H1 (cell line): ENCODE measurements at regions not wholly inside any gene's neighbourhood (a gene's known extent, or its start where the extent isn't known, plus 50 kb on each side); places are given as distances from the start of the nearest gene placed in this dataset.
A peak's percentile ranks its signal among the peaks of the same experiment; 100 is the strongest.

Experiments
- CTCF ChIA-PET: fragments of 300-600 bp; sonication (Branson Sonifier 250); formaldehyde crosslinking; loops from one replicate; lab custom pipeline; 2021; ENCODE audit not compliant: partially characterized antibody; lab: Charles Lee
- POLR2A ChIA-PET: fragments of 300-600 bp; sonication (Branson Sonifier 250); formaldehyde crosslinking; loops from one replicate; lab custom pipeline; 2021; ENCODE audit warnings: inconsistent platforms; ENCODE audit not compliant: partially characterized antibody; lab: Charles Lee
- DNase-seq, 2 experiments: peaks; one replicate each; pipeline versions ENCODE4 v3.0.0 to v3.0.0-alpha.2; 2010 to 2022; ENCODE audit warnings: low spot score in 2 of 2, low read depth in 1 of 2, mixed read lengths in 1 of 2
- FAIRE-seq: peaks from 2 replicates; lab custom pipeline; 2011; peaks lifted over from hg19 to GRCh38; lab: Jason Lieb, UNC
- H2AFZ ChIP-seq: 2 replicates; pipeline ENCODE4 v1.8.1; 2012; ENCODE audit warnings: low read length, inconsistent platforms
- H2AK5ac ChIP-seq: 2 replicates; pipeline ENCODE4 v1.6.1; 2013; ENCODE audit warnings: low read depth, low read length
- H2BK120ac ChIP-seq: replicated peaks from 2 replicates; pipeline ENCODE3; 2013; ENCODE audit warnings: low read depth, low read length, inconsistent platforms
- H2BK12ac ChIP-seq: 2 replicates; pipeline ENCODE4 v1.6.1; 2013; ENCODE audit warnings: low read depth, low read length
- H2BK15ac ChIP-seq: 2 replicates; pipeline ENCODE4 v1.6.1; 2013; ENCODE audit warnings: low read length
- H2BK20ac ChIP-seq: 2 replicates; pipeline ENCODE4 v1.6.1; 2013; ENCODE audit warnings: low read length
- H2BK5ac ChIP-seq: 2 replicates; pipeline ENCODE4 v1.6.1; 2013; ENCODE audit warnings: low read depth, low read length
- H3K14ac ChIP-seq: 2 replicates; pipeline ENCODE4 v1.6.1; 2013; ENCODE audit warnings: inconsistent platforms; ENCODE audit not compliant: insufficient read length
- H3K18ac ChIP-seq: 2 replicates; pipeline ENCODE4 v1.6.1; 2013; ENCODE audit warnings: low read length; ENCODE audit errors: extremely low read depth
- H3K23ac ChIP-seq: 2 replicates; pipeline ENCODE4 v1.6.1; 2013; ENCODE audit warnings: inconsistent platforms; ENCODE audit not compliant: insufficient read length
- H3K23me2 ChIP-seq: 2 replicates; pipeline ENCODE4 v1.6.1; 2013; ENCODE audit warnings: low read depth, low read length
- H3K27ac ChIP-seq: 2 replicates; pipeline ENCODE4 v1.6.1; 2011; ENCODE audit warnings: low read depth, low read length, inconsistent platforms
- H3K27me3 ChIP-seq, 4 experiments: replicated peaks in 1 of 4; 1 replicate in 1 of 4; 2 replicates in 3 of 4; pipeline versions ENCODE4 v1.6.1 to v1.8.1; 2011 to 2013; ENCODE audit warnings: low read length in 3 of 4, mild to moderate bottlenecking in 3 of 4, inconsistent platforms in 2 of 4, mixed read lengths in 2 of 4, moderate library complexity in 1 of 4; ENCODE audit not compliant: control insufficient read depth in 3 of 4, insufficient read depth in 3 of 4; ENCODE audit errors: extremely low read depth in 1 of 4
- H3K36me3 ChIP-seq, 4 experiments: 2 replicates each; pipeline versions ENCODE4 v1.6.1 to v1.8.1; 2011 to 2013; ENCODE audit warnings: mild to moderate bottlenecking in 4 of 4, low read length in 3 of 4, moderate library complexity in 2 of 4, control low read depth in 1 of 4, inconsistent platforms in 1 of 4; ENCODE audit not compliant: insufficient read depth in 4 of 4, control insufficient read depth in 2 of 4
- H3K4ac ChIP-seq: replicated peaks from 2 replicates; pipeline ENCODE3; 2013; ENCODE audit warnings: low read length, low read depth, mixed read lengths, inconsistent platforms; ENCODE audit not compliant: insufficient read length
- H3K4me1 ChIP-seq, 4 experiments: replicated peaks in 1 of 4; 1 replicate in 1 of 4; 2 replicates in 3 of 4; pipeline versions ENCODE4 v1.6.1 to v1.8.1; 2011 to 2013; ENCODE audit warnings: low read length in 3 of 4, inconsistent platforms in 2 of 4, mixed read lengths in 1 of 4; ENCODE audit not compliant: insufficient read depth in 4 of 4, control insufficient read depth in 3 of 4
- H3K4me2 ChIP-seq, 2 experiments: 2 replicates each; pipeline versions ENCODE4 v1.6.1 to v1.8.1; 2011 to 2013; ENCODE audit warnings: low read depth in 2 of 2, low read length in 2 of 2, control low read depth in 1 of 2, inconsistent platforms in 1 of 2, mild to moderate bottlenecking in 1 of 2; ENCODE audit not compliant: insufficient read depth in 1 of 2
- H3K4me3 ChIP-seq, 4 experiments: fragments of 200-600, 300-600 bp in 1 of 4; sonication (generic), shearing (Covaris generic), sonication (Bioruptor Twin) in 1 of 4; 2 replicates each; pipeline versions ENCODE4 v1.5.1 to v1.8.1; 2011 to 2016; ENCODE audit warnings: low read length in 4 of 4, low read depth in 3 of 4, control low read depth in 2 of 4, inconsistent platforms in 2 of 4, mild to moderate bottlenecking in 2 of 4, mixed read lengths in 1 of 4, moderate library complexity in 1 of 4; ENCODE audit not compliant: insufficient read depth in 2 of 4; ENCODE audit errors: extremely low read depth in 1 of 4
- H3K56ac ChIP-seq: replicated peaks from 2 replicates; pipeline ENCODE3; 2013; ENCODE audit warnings: low read depth, mild to moderate bottlenecking, mixed read lengths, low read length, inconsistent platforms; ENCODE audit not compliant: insufficient read length
- H3K79me1 ChIP-seq: 2 replicates; pipeline ENCODE4 v1.6.1; 2013; ENCODE audit warnings: low read depth, low read length, control low read depth
- H3K79me2 ChIP-seq, 2 experiments: 2 replicates each; pipeline versions ENCODE4 v1.6.1 to v1.8.1; 2012 to 2013; ENCODE audit warnings: low read length in 2 of 2, mild to moderate bottlenecking in 2 of 2, inconsistent platforms in 1 of 2; ENCODE audit not compliant: insufficient read depth in 2 of 2, control insufficient read depth in 1 of 2
- H3K9ac ChIP-seq, 4 experiments: replicated peaks in 1 of 4; 1 replicate in 1 of 4; 2 replicates in 3 of 4; pipeline versions ENCODE4 v1.6.1 to v1.8.1; 2011 to 2013; ENCODE audit warnings: low read depth in 3 of 4, low read length in 3 of 4, control low read depth in 2 of 4, mild to moderate bottlenecking in 2 of 4, moderate library complexity in 2 of 4, inconsistent platforms in 1 of 4; ENCODE audit errors: extremely low read depth in 1 of 4
- H3K9me3 ChIP-seq, 2 experiments: 2 replicates each; pipeline versions ENCODE4 v1.6.1 to v1.8.1; 2012 to 2013; ENCODE audit warnings: mild to moderate bottlenecking in 2 of 2, moderate library complexity in 2 of 2, control low read depth in 1 of 2, inconsistent platforms in 1 of 2, low read depth in 1 of 2, low read length in 1 of 2, mixed read lengths in 1 of 2; ENCODE audit not compliant: insufficient read depth in 2 of 2
- H4K20me1 ChIP-seq, 2 experiments: replicated peaks in 1 of 2; 2 replicates each; pipeline versions ENCODE3 to v1.8.1; 2011 to 2013; ENCODE audit warnings: inconsistent platforms in 2 of 2, low read length in 2 of 2, mild to moderate bottlenecking in 1 of 2; ENCODE audit not compliant: insufficient read depth in 2 of 2, control insufficient read depth in 1 of 2
- H4K5ac ChIP-seq: 2 replicates; pipeline ENCODE4 v1.6.1; 2013; ENCODE audit warnings: low read length, low read depth, mixed read lengths, inconsistent platforms; ENCODE audit not compliant: insufficient read length
- H4K8ac ChIP-seq: 2 replicates; pipeline ENCODE4 v1.8.0; 2013; ENCODE audit warnings: mild to moderate bottlenecking, moderate library complexity, low read length, inconsistent platforms; ENCODE audit not compliant: insufficient read depth; ENCODE audit errors: extremely low read depth
- H4K91ac ChIP-seq: replicated peaks from 2 replicates; pipeline ENCODE3; 2013; ENCODE audit warnings: low read length, mixed read lengths, inconsistent platforms; ENCODE audit not compliant: insufficient read length
- ASH2L ChIP-seq: fragments of 200-600, 300-600 bp; sonication (generic); IDR thresholded peaks from one replicate; pipeline ENCODE4 v1.7.1; 2017; ENCODE audit warnings: low read length
- ATF3 ChIP-seq: IDR thresholded peaks from 2 replicates; pipeline ENCODE4 v1.6.1; 2011; ENCODE audit warnings: low read depth, mild to moderate bottlenecking, low read length; ENCODE audit not compliant: insufficient read depth
- BCL11A ChIP-seq, 2 experiments: IDR thresholded peaks; one replicate each; pipeline ENCODE4 v1.6.1; 2011; ENCODE audit warnings: low read depth in 2 of 2, low read length in 2 of 2, mild to moderate bottlenecking in 2 of 2
- CTBP2 ChIP-seq: IDR thresholded peaks from 2 replicates; pipeline ENCODE4 v1.7.0; 2011; ENCODE audit warnings: borderline replicate concordance, mild to moderate bottlenecking, moderate library complexity, mixed read lengths, low read length; ENCODE audit not compliant: insufficient read depth, insufficient read length
- ZNF274 ChIP-seq: IDR thresholded peaks from 2 replicates; pipeline ENCODE4 v1.7.0; 2012; ENCODE audit warnings: low read length, borderline replicate concordance; ENCODE audit errors: extremely low read depth
- WGBS, 2 experiments: shearing (Covaris generic) in 1 of 2; methylation state at CpG; one replicate each; pipeline versions ENCODE4 v1.1.6 to v1.1.7; 2013 to 2015; ENCODE audit warnings: low lambda C conversion rate in 2 of 2, mixed read lengths in 2 of 2, inconsistent platforms in 1 of 2, low coverage in 1 of 2, missing lambda C conversion rate in 1 of 2; ENCODE audit not compliant: insufficient replicate concordance in 2 of 2, insufficient coverage in 1 of 2, insufficient read length in 1 of 2; ENCODE audit errors: extremely low coverage in 1 of 2, missing lambda C conversion rate in 1 of 2; 5-methylcytosine and 5-hydroxymethylcytosine counted together

GRCh38 chr4:100938698-100939097, 408.6 kb downstream of the PPP3CA start:
- no peak overlapping the region for H3K4me3 ChIP-seq
- no peak overlapping the region for H4K91ac ChIP-seq
- H3K18ac ChIP-seq: no peak overlapping the region
- no peaks in the 10 kb centered on the region for H3K36me3 ChIP-seq
- H3K4me1 ChIP-seq: no peaks in the 10 kb centered on the region
- no peak overlapping the region for H3K27ac ChIP-seq
- H3K4me2 ChIP-seq: no peak overlapping the region
- no peak overlapping the region for H3K23ac ChIP-seq
- POLR2A ChIA-PET: no interaction called here
- H3K79me1 ChIP-seq: no peaks in the 10 kb centered on the region
- peaks cover 0 to 5% of the 10 kb centered on the region in 2 experiments; a peak in 1 of 4 replicates for H3K9me3 ChIP-seq
- H2BK12ac ChIP-seq: no peak overlapping the region
- no peaks in the 10 kb centered on the region for H4K20me1 ChIP-seq
- no peak overlapping the region for H2BK20ac ChIP-seq
- no peak overlapping the region for H3K4ac ChIP-seq
- FAIRE-seq (no peak), DNase-seq (no peak)
- no peak overlapping the region for H2BK5ac ChIP-seq
- H3K9ac ChIP-seq: no peak overlapping the region
- no peak overlapping the region for H4K8ac ChIP-seq
- no peak overlapping the region for H3K14ac ChIP-seq
- no peaks in the 10 kb centered on the region for H3K79me2 ChIP-seq
- H2BK15ac ChIP-seq: no peak overlapping the region
- no peaks in the 10 kb centered on the region for H3K23me2 ChIP-seq
- 100% methylated on average over 2 of the region's 2 CpGs; no CpG with 5 or more reads in 1 of the 2 experiments for WGBS, 2 experiments
- H2BK120ac ChIP-seq: no peak overlapping the region
- H4K5ac ChIP-seq: no peak overlapping the region
- 0 out of 2 replicates have a peak overlapping the region, but pooled peaks have one; percentile 51 for H2AFZ ChIP-seq
- H2AK5ac ChIP-seq: no peak overlapping the region
- CTCF ChIA-PET: no interaction called here
- no peak overlapping the region for H3K56ac ChIP-seq
- H3K27me3 ChIP-seq: no peaks in the 10 kb centered on the region
- TF ChIP-seq ASH2L (no peak), ZNF274 (no peak), CTBP2 (no peak), ATF3 (no peak), BCL11A (IDR thresholded peaks at IDR 0.05; ENCODE audit: low read depth in 2 of 2, low read length in 2 of 2) (no peak)
